Activated naive CD4-positive, alpha-beta T cell treated with anti-CD3 and anti-CD28 coated beads for 36 hours (primary cell): ENCODE measurements at regions not wholly inside any gene's neighbourhood (a gene's known extent, or its start where the extent isn't known, plus 50 kb on each side); places are given as distances from the start of the nearest gene placed in this dataset.
A peak's percentile ranks its signal among the peaks of the same experiment; 100 is the strongest.
"Not testable (repeated sequence)": the region's sequence is repeated elsewhere in the genome, so short reads cannot be mapped to it uniquely, and the experiment has no call there.

ENCODE experiments used
- CTCF ChIA-PET: fragments of 350-600 bp; sonication (Branson Sonifier 250); formaldehyde crosslinking; loops from one replicate; lab custom pipeline; 2021; ENCODE audit warnings: antibody characterized with exemption; lab: Charles Lee
- DNase-seq: peaks from one replicate; pipeline ENCODE4 v3.0.0-alpha.2; 2020
- H3K27ac Mint-ChIP-seq: one replicate; pipeline ENCODE4 v1.8.0; 2021; ENCODE audit warnings: mild to moderate bottlenecking, mixed read lengths
- H3K27me3 Mint-ChIP-seq: one replicate; pipeline ENCODE4 v1.8.0; 2021; ENCODE audit warnings: low read depth, mixed read lengths
- H3K36me3 Mint-ChIP-seq: one replicate; pipeline ENCODE4 v1.8.0; 2021; ENCODE audit warnings: low read depth, mixed read lengths
- H3K4me1 Mint-ChIP-seq: one replicate; pipeline ENCODE4 v1.8.0; 2021; ENCODE audit warnings: low read depth, mixed read lengths
- H3K4me3 Mint-ChIP-seq: one replicate; pipeline ENCODE4 v1.8.0; 2021; ENCODE audit warnings: mild to moderate bottlenecking, moderate library complexity, mixed read lengths
- H3K9me3 Mint-ChIP-seq: one replicate; pipeline ENCODE4 v1.8.0; 2021; ENCODE audit warnings: mixed read lengths
- intact Hi-C: fragments of 100-400 bp; cut with micrococcal nuclease; formaldehyde crosslinking; loops from one replicate; pipeline ENCODE4 v1.15.1; 2023

GRCh38 chr9:63912451-63912850 is 1372.6 kb downstream of the FOXD4L5 start:
- H3K36me3 Mint-ChIP-seq, H3K4me3 Mint-ChIP-seq, H3K27ac Mint-ChIP-seq, intact Hi-C loops, H3K27me3 Mint-ChIP-seq, H3K9me3 Mint-ChIP-seq, DNase-seq, CTCF ChIA-PET, H3K4me1 Mint-ChIP-seq: not testable (repeated sequence)

- H3K9me3 Mint-ChIP-seq, DNase-seq, intact Hi-C loops, H3K4me1 Mint-ChIP-seq, H3K36me3 Mint-ChIP-seq, H3K27me3 Mint-ChIP-seq, H3K4me3 Mint-ChIP-seq, CTCF ChIA-PET, H3K27ac Mint-ChIP-seq: not testable (repeated sequence)
These were observed 1375.9 kb downstream of the FOXD4L5 start for GRCh38 chr9:63909076-63909475.

GRCh38 chr9:63899637-63900190 is 1385.3 kb downstream of the FOXD4L5 start:
- H3K9me3 Mint-ChIP-seq, intact Hi-C loops, H3K4me3 Mint-ChIP-seq, CTCF ChIA-PET, H3K4me1 Mint-ChIP-seq, H3K27ac Mint-ChIP-seq, H3K36me3 Mint-ChIP-seq, H3K27me3 Mint-ChIP-seq, DNase-seq: not testable (repeated sequence)

- CTCF ChIA-PET, H3K9me3 Mint-ChIP-seq, H3K4me3 Mint-ChIP-seq, DNase-seq, H3K27me3 Mint-ChIP-seq, H3K4me1 Mint-ChIP-seq, H3K27ac Mint-ChIP-seq, H3K36me3 Mint-ChIP-seq, intact Hi-C loops: not testable (repeated sequence)
These were observed 1403.6 kb downstream of the FOXD4L5 start for GRCh38 chr9:63881386-63881785.

- CTCF ChIA-PET, H3K27me3 Mint-ChIP-seq, H3K36me3 Mint-ChIP-seq: not testable (repeated sequence)
These were observed 1408.6 kb downstream of the FOXD4L5 start for GRCh38 chr9:63876380-63876779.

GRCh38 chr9:63859475-63860215 is 1425.4 kb downstream of the FOXD4L5 start:
- intact Hi-C loops: no loop called here
- no peaks in the 10 kb centered on the region for H3K27me3 Mint-ChIP-seq
- peaks cover 11% of the 10 kb centered on the region for H3K9me3 Mint-ChIP-seq
- H3K27ac Mint-ChIP-seq: no peak overlapping the region
- CTCF ChIA-PET: no interaction called here
- H3K4me3 Mint-ChIP-seq: peak overlapping the region; percentile 41
- no peaks in the 10 kb centered on the region for H3K36me3 Mint-ChIP-seq
- peak; percentile 5 for DNase-seq
- H3K4me1 Mint-ChIP-seq: no peaks in the 10 kb centered on the region

More at GRCh38 chr9:63876380-63876779, 1408.6 kb downstream of the FOXD4L5 start:
- H3K4me3 Mint-ChIP-seq, H3K4me1 Mint-ChIP-seq, H3K27ac Mint-ChIP-seq, DNase-seq, intact Hi-C loops, H3K9me3 Mint-ChIP-seq: not testable (repeated sequence)

- intact Hi-C loops, CTCF ChIA-PET, H3K36me3 Mint-ChIP-seq, H3K27ac Mint-ChIP-seq, H3K27me3 Mint-ChIP-seq, DNase-seq, H3K4me1 Mint-ChIP-seq: not testable (repeated sequence)
- H3K9me3 Mint-ChIP-seq: peaks cover 11% of the 10 kb centered on the region
- H3K4me3 Mint-ChIP-seq: peak overlapping the region; percentile 41
These were observed 1425.9 kb downstream of the FOXD4L5 start for GRCh38 chr9:63859090-63859474.

GRCh38 chr9:63853140-63853751 is 1431.8 kb downstream of the FOXD4L5 start:
- H3K36me3 Mint-ChIP-seq, intact Hi-C loops, H3K4me3 Mint-ChIP-seq, H3K27me3 Mint-ChIP-seq, H3K9me3 Mint-ChIP-seq, H3K27ac Mint-ChIP-seq, DNase-seq, H3K4me1 Mint-ChIP-seq, CTCF ChIA-PET: not testable (repeated sequence)

GRCh38 chr9:63824804-63825203 is 1460.2 kb downstream of the FOXD4L5 start:
- H3K9me3 Mint-ChIP-seq, H3K27me3 Mint-ChIP-seq, H3K27ac Mint-ChIP-seq, H3K36me3 Mint-ChIP-seq, intact Hi-C loops, H3K4me1 Mint-ChIP-seq, H3K4me3 Mint-ChIP-seq, CTCF ChIA-PET, DNase-seq: not testable (repeated sequence)

- H3K36me3 Mint-ChIP-seq, H3K4me1 Mint-ChIP-seq, H3K9me3 Mint-ChIP-seq, intact Hi-C loops, H3K27ac Mint-ChIP-seq, H3K4me3 Mint-ChIP-seq, DNase-seq, CTCF ChIA-PET, H3K27me3 Mint-ChIP-seq: not testable (repeated sequence)
These were observed 1461.4 kb downstream of the FOXD4L5 start for GRCh38 chr9:63823375-63824201.

GRCh38 chr9:63822615-63823374 is 1462.2 kb downstream of the FOXD4L5 start:
- H3K36me3 Mint-ChIP-seq, H3K27me3 Mint-ChIP-seq, H3K27ac Mint-ChIP-seq, CTCF ChIA-PET, H3K4me3 Mint-ChIP-seq, intact Hi-C loops, H3K4me1 Mint-ChIP-seq, H3K9me3 Mint-ChIP-seq, DNase-seq: not testable (repeated sequence)

GRCh38 chr9:63821293-63821692 is 1463.7 kb downstream of the FOXD4L5 start:
- H3K36me3 Mint-ChIP-seq, intact Hi-C loops, H3K27ac Mint-ChIP-seq, H3K4me3 Mint-ChIP-seq, H3K9me3 Mint-ChIP-seq, CTCF ChIA-PET, DNase-seq: not testable (repeated sequence)
- H3K27me3 Mint-ChIP-seq: peaks cover 21% of the 10 kb centered on the region
- peaks cover 17% of the 10 kb centered on the region for H3K4me1 Mint-ChIP-seq
